T-cell (primary cell): ENCODE measurements at regions not wholly inside any gene's neighbourhood (a gene's known extent, or its start where the extent isn't known, plus 50 kb on each side); places are given as distances from the start of the nearest gene placed in this dataset.

Experiments
- ATAC-seq, 4 experiments: fragments of 200-7000 bp in 3 of 4; fragments of 150-1000 bp in 1 of 4; cut with Tn5 transposase; replicated peaks in 1 of 4; 1 replicate in 3 of 4; 2 replicates in 1 of 4; pipeline ENCODE4 v1.10.0; 2021; ENCODE audit warnings: moderate library complexity in 3 of 4, mild to moderate bottlenecking in 2 of 4, moderate number of reproducible peaks in 1 of 4
- CTCF ChIA-PET, 2 donors: fragments of 300-600 bp; sonication (Branson Sonifier 250); formaldehyde crosslinking; loops; one replicate each; lab custom pipeline; 2022; ENCODE audit warnings: antibody characterized with exemption in 2 of 2; lab: Charles Lee
- POLR2A ChIA-PET, 2 donors: fragments of 300-600 bp; sonication (Branson Sonifier 250); formaldehyde crosslinking; loops; one replicate each; lab custom pipeline; 2022; ENCODE audit warnings: antibody characterized with exemption in 2 of 2; lab: Charles Lee
- DNase-seq, 35 experiments: peaks; one replicate each; pipeline versions ENCODE4 v3.0.0 to v3.0.0-alpha.2; 2013 to 2023
- H3K27ac ChIP-seq: one replicate; pipeline ENCODE4 v1.5.1; 2013; ENCODE audit warnings: low read length
- H3K27me3 ChIP-seq, 2 experiments: replicated peaks in 1 of 2; 1 replicate in 1 of 2; 2 replicates in 1 of 2; pipeline versions ENCODE4 v1.6.1 to v1.7.0; 2013; ENCODE audit warnings: low read length in 1 of 2, mixed read lengths in 1 of 2; ENCODE audit not compliant: control insufficient read depth in 2 of 2, insufficient read depth in 2 of 2; ENCODE audit errors: extremely low read depth in 1 of 2
- H3K36me3 ChIP-seq, 2 donors: 1 replicate in 1 of 2; 2 replicates in 1 of 2; pipeline versions ENCODE4 v1.6.1 to v1.7.0; 2013; ENCODE audit warnings: low read length in 1 of 2; ENCODE audit not compliant: control insufficient read depth in 2 of 2, insufficient read depth in 1 of 2; ENCODE audit errors: extremely low read depth in 1 of 2
- H3K4me1 ChIP-seq, 2 experiments: 1 replicate in 1 of 2; 2 replicates in 1 of 2; pipeline versions ENCODE4 v1.6.1 to v1.7.0; 2013; ENCODE audit warnings: low read length in 2 of 2, mixed read lengths in 1 of 2; ENCODE audit not compliant: insufficient read depth in 2 of 2, control insufficient read depth in 1 of 2; ENCODE audit errors: extremely low read depth in 1 of 2
- H3K4me3 ChIP-seq, 2 donors: 1 replicate in 1 of 2; 2 replicates in 1 of 2; pipeline versions ENCODE4 v1.5.1 to v1.7.0; 2013; ENCODE audit warnings: mild to moderate bottlenecking in 2 of 2, low read length in 1 of 2, moderate library complexity in 1 of 2; ENCODE audit not compliant: control insufficient read depth in 1 of 2; ENCODE audit errors: extremely low read depth in 1 of 2
- H3K9me3 ChIP-seq: 2 replicates; pipeline ENCODE4 v1.7.0; 2013
- H3K27ac Mint-ChIP-seq, 2 donors: one replicate each; pipeline ENCODE4 v1.8.0; 2020 to 2021; ENCODE audit warnings: mild to moderate bottlenecking in 2 of 2, mixed read lengths in 2 of 2
- H3K27me3 Mint-ChIP-seq, 2 donors: one replicate each; pipeline ENCODE4 v1.8.0; 2021 to 2022; ENCODE audit warnings: mixed read lengths in 2 of 2
- H3K36me3 Mint-ChIP-seq: one replicate; pipeline ENCODE4 v1.8.0; 2021; ENCODE audit warnings: mixed read lengths
- H3K4me1 Mint-ChIP-seq, 3 donors: one replicate each; pipeline ENCODE4 v1.8.0; 2020 to 2022; ENCODE audit warnings: mixed read lengths in 3 of 3, mild to moderate bottlenecking in 1 of 3
- H3K4me3 Mint-ChIP-seq, 3 donors: one replicate each; pipeline ENCODE4 v1.8.0; 2020 to 2022; ENCODE audit warnings: mild to moderate bottlenecking in 3 of 3, mixed read lengths in 3 of 3, moderate library complexity in 3 of 3
- H3K9me3 Mint-ChIP-seq, 3 donors: one replicate each; pipeline ENCODE4 v1.8.0; 2020 to 2022; ENCODE audit warnings: mixed read lengths in 3 of 3
- WGBS: methylation state at CpG from one replicate; pipeline ENCODE4 v1.1.5; 2013; ENCODE audit warnings: missing lambda C conversion rate; ENCODE audit not compliant: insufficient coverage; 5-methylcytosine and 5-hydroxymethylcytosine counted together

DNA sequence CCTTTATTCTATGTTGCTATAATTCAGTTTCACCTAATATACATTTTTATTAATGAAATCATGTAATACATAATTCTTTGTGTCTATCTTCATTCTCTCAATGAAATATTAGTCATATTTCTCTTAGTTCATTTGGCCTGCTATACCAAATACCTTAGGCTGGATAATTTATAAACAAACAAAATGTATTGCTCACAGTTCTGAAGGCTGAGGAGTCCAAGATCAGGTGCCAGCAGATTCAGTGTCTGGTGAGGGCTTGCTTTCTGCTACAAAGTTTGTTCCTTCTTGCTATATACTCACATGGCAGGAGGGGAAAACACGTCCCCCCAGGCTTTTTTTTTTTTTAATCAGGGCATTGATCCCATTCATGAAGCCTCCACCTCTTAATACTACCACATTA is 143.4 kb upstream of the GRB10 start:
- Histone ChIP-seq H3K4me1 (no peaks in the 10 kb centered on the region), H3K9me3 (no peaks in the 10 kb centered on the region), H3K27ac (no peak overlapping the region), H3K36me3 (no peaks in the 10 kb centered on the region), H3K27me3 (peaks cover 0 to 3% of the 10 kb centered on the region in 2 experiments), H3K4me3 (no peak overlapping the region)
- Mint-ChIP-seq H3K4me3 (no peak overlapping the region), H3K27ac (no peak overlapping the region), H3K9me3 (no peaks in the 10 kb centered on the region), H3K4me1 (peaks cover 0 to 11% (median 5%) of the 10 kb centered on the region in 3 donors), H3K27me3 (no peaks in the 10 kb centered on the region), H3K36me3 (no peaks in the 10 kb centered on the region)
- no peak for DNase-seq
- no peak for ATAC-seq
- WGBS: no CpG with 5 or more reads among the region's 1 CpG
- CTCF ChIA-PET: no interaction called here
- POLR2A ChIA-PET: no interaction called here

DNA sequence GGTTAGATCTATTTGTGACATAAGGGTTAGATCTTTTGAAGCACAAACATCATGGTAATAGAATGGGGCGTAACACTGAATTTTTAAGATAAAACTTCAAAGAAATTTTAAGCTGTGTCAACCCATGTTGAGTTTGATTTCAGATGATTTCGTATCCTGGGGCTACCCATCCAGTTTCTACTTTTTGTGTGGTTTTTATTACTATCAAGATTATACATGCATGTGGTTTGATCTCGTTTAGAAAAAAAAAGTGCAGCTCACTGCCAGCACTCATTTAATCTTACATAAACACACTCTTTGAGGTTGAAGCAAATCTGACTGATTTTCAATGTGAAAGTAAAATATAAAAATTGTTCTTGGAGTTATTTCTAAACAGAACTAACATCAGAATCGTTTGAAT is 140.8 kb upstream of the GRB10 start:
- no CpG with 5 or more reads among the region's 4 CpGs for WGBS
- ATAC-seq (no peak), DNase-seq (no peak)
- Histone ChIP-seq H3K27ac (no peak overlapping the region), H3K4me1 (no peaks in the 10 kb centered on the region), H3K27me3 (no peaks in the 10 kb centered on the region), H3K9me3 (no peaks in the 10 kb centered on the region), H3K4me3 (no peak overlapping the region), H3K36me3 (no peaks in the 10 kb centered on the region)
- Mint-ChIP-seq H3K4me1 (peaks cover 0 to 11% (median 5%) of the 10 kb centered on the region in 3 donors), H3K27me3 (no peaks in the 10 kb centered on the region), H3K9me3 (no peaks in the 10 kb centered on the region), H3K4me3 (no peak overlapping the region), H3K36me3 (no peaks in the 10 kb centered on the region), H3K27ac (no peak overlapping the region)
- POLR2A ChIA-PET: no interaction called here
- CTCF ChIA-PET: interaction anchor here in 1 of 2 donors (0.8 kb wide), 1 partner anchor 105 kb away, joined by 3 read pairs; no protein-coding TSS in a partner anchor

DNA sequence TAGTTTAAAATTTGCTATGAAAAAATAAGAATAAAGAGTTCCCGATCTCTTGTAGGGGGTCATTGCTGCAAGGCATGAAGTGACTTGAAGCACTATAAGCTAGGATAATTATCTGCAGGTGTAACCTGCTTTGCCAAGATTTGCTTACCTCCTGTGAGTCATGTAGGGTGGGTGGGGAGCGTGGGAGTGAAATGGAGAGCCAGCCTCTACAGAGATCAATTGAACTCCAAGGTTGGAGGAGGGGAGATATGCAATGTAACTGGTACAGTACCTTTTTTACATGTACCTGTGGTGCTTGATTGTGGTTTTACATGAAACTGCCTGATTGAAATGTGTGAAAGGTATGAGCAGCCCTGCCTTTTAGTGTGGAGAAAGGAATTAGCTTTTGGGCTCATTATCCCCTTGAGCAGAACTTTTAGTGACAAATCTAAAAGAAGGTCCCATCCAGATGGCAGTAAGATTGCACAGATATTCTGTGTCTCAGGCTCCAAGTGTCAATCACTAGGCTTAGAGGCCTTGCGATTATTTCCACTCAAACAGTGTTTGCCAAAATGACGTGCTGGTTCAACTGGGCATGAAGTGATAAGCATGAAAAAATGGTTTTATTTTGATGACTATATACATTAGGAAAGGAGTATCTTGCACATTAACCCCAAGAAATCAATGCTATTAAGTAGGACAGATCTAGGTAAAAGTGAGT is 138.6 kb upstream of the GRB10 start:
- H3K9me3 Mint-ChIP-seq: no peaks in the 10 kb centered on the region
- WGBS: 19% methylated on average over 2 of the region's 4 CpGs
- Histone ChIP-seq H3K27me3 (no peaks in the 10 kb centered on the region), H3K27ac (no peak overlapping the region), H3K4me1 (no peaks in the 10 kb centered on the region), H3K36me3 (no peaks in the 10 kb centered on the region), H3K9me3 (no peaks in the 10 kb centered on the region), H3K4me3 (no peak overlapping the region)
- no peak overlapping the region for H3K27ac Mint-ChIP-seq
- POLR2A ChIA-PET: no interaction called here
- peaks cover 0 to 11% (median 5%) of the 10 kb centered on the region in 3 donors for H3K4me1 Mint-ChIP-seq
- no peak overlapping the region for H3K4me3 Mint-ChIP-seq
- CTCF ChIA-PET: no interaction called here
- no peak for ATAC-seq
- H3K36me3 Mint-ChIP-seq: no peaks in the 10 kb centered on the region
- DNase-seq: no peak
- H3K27me3 Mint-ChIP-seq: peaks cover 0 to 5% of the 10 kb centered on the region in 2 donors

DNA sequence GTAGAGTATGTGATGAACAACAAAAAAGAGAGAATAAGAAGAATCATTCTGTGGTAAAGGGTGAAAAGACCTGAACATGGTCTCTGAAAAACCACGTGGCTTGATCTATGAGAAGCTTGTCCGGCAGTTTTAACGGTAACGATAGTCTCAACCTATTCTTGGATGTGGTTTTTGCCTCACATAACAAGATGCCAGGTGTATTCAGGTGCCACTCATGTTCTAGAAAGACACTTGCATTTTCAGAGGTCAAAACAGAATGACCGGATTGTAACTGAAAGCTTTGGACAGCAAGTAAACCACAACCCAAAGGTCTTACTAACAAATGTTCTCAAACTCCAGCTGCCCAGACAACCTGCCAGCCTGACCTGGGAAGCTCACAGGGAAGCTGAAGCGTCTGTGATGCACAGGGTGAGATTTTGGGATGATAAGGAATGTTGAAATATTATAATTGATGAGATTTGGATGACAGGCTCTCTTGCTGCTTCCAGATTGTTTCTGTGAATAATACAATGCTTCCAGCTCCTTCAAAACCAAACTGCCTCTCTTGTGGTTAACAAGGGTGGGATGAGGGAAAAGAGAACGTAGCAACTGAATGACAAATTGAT is 137.4 kb upstream of the GRB10 start:
- Mint-ChIP-seq H3K27ac (no peak overlapping the region), H3K27me3 (peaks cover 0 to 5% of the 10 kb centered on the region in 2 donors), H3K4me3 (no peak overlapping the region), H3K9me3 (no peaks in the 10 kb centered on the region), H3K4me1 (peaks cover 0 to 11% (median 5%) of the 10 kb centered on the region in 3 donors), H3K36me3 (no peaks in the 10 kb centered on the region)
- DNase-seq (no peak), ATAC-seq (no peak)
- Histone ChIP-seq H3K9me3 (no peaks in the 10 kb centered on the region), H3K27ac (no peak overlapping the region), H3K4me1 (no peaks in the 10 kb centered on the region), H3K4me3 (no peak overlapping the region), H3K27me3 (no peaks in the 10 kb centered on the region), H3K36me3 (no peaks in the 10 kb centered on the region)
- ChIA-PET CTCF (interaction anchor here in 1 of 2 donors (0.6 kb wide), 1 partner anchor 454 kb away, joined by 3 read pairs; no protein-coding TSS in a partner anchor), POLR2A (no interaction called here)
- 31% methylated on average over 4 of the region's 7 CpGs for WGBS

DNA sequence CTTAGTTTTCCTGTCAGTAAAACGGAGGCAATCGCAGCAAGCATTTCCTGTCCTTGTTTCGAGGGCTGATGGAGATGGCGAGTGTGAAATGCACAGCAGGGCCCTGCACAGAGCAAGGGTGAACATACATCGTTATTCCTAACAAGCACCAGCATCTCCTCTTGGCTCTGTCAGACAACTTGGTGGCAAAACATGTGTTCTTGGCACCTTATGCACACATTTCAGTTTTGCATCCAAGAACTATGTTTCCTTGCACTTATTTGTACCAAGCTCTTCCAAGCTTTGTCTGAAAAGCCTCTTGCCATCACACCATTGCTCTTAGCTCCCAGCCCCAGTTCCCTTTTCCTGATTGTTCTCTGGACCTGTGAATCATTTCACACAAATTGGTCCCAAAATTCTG is 132.9 kb upstream of the GRB10 start:
- WGBS: 71% methylated on average over 5 of the region's 5 CpGs
- Histone ChIP-seq H3K9me3 (no peaks in the 10 kb centered on the region), H3K4me3 (no peak overlapping the region), H3K36me3 (no peaks in the 10 kb centered on the region), H3K27me3 (no peaks in the 10 kb centered on the region), H3K27ac (no peak overlapping the region), H3K4me1 (no peaks in the 10 kb centered on the region)
- H3K9me3 Mint-ChIP-seq: no peaks in the 10 kb centered on the region
- H3K4me1 Mint-ChIP-seq: no peaks in the 10 kb centered on the region
- DNase-seq (no peak), ATAC-seq (no peak)
- H3K27me3 Mint-ChIP-seq: peaks cover 0 to 5% of the 10 kb centered on the region in 2 donors
- CTCF ChIA-PET: no interaction called here
- H3K36me3 Mint-ChIP-seq: no peaks in the 10 kb centered on the region
- no peak overlapping the region for H3K27ac Mint-ChIP-seq
- POLR2A ChIA-PET: no interaction called here
- H3K4me3 Mint-ChIP-seq: no peak overlapping the region

DNA sequence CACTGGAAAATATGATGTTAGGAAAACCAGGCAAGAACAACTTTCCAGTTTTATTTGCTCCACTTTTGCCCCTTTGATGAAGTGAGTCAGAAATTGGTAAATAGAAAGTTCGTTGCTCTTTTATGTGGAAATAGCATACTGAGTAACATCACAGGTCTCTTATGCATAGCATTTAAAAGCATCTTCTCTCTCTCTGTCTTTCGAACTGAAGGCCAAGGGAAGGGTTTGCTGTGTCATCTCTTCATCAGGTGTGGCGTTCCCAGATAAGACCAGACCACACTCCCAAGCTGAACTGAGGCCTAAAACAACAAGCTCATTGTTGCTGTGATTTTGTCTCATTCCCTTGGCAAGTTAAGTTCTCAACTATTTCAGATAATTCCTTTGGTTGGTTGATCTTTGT is 131.8 kb upstream of the GRB10 start:
- Histone ChIP-seq H3K4me3 (no peak overlapping the region), H3K36me3 (no peaks in the 10 kb centered on the region), H3K27me3 (no peaks in the 10 kb centered on the region), H3K27ac (no peak overlapping the region), H3K4me1 (no peaks in the 10 kb centered on the region), H3K9me3 (no peaks in the 10 kb centered on the region)
- WGBS: 32% methylated on average over 2 of the region's 3 CpGs
- Mint-ChIP-seq H3K27me3 (peaks cover 4 to 5% of the 10 kb centered on the region in 2 donors), H3K4me3 (no peak overlapping the region), H3K36me3 (no peaks in the 10 kb centered on the region), H3K9me3 (peaks cover 0 to 4% (median 0%) of the 10 kb centered on the region in 3 donors), H3K27ac (no peak overlapping the region), H3K4me1 (no peaks in the 10 kb centered on the region)
- ChIA-PET CTCF (no interaction called here), POLR2A (no interaction called here)
- DNase-seq (no peak), ATAC-seq (no peak)
